Mesendoderm (in vitro differentiated cells): ENCODE measurements at regions not wholly inside any gene's neighbourhood (a gene's known extent, or its start where the extent isn't known, plus 50 kb on each side); places are given as distances from the start of the nearest gene placed in this dataset.
A peak's percentile ranks its signal among the peaks of the same experiment; 100 is the strongest.

Experiments
- DNase-seq: peaks from one replicate; pipeline ENCODE4 v3.0.0; 2013
- H2AK5ac ChIP-seq: 2 replicates; pipeline ENCODE4 v1.6.1; 2013; ENCODE audit warnings: low read length, inconsistent platforms
- H2BK120ac ChIP-seq: 2 replicates; pipeline ENCODE4 v1.6.1; 2013; ENCODE audit warnings: low read depth, mild to moderate bottlenecking, low read length, moderate library complexity, mixed read lengths
- H2BK15ac ChIP-seq: replicated peaks from 2 replicates; pipeline ENCODE4 v1.6.1; 2013; ENCODE audit warnings: low read depth, mild to moderate bottlenecking, moderate library complexity
- H2BK5ac ChIP-seq: 2 replicates; pipeline ENCODE4 v1.6.1; 2013; ENCODE audit warnings: low read length, inconsistent platforms
- H3K18ac ChIP-seq: 2 replicates; pipeline ENCODE4 v1.6.1; 2013; ENCODE audit warnings: mild to moderate bottlenecking, low read length, mixed read lengths
- H3K23ac ChIP-seq: one replicate; pipeline ENCODE4 v1.6.1; 2013; ENCODE audit warnings: low read length
- H3K27ac ChIP-seq: 2 replicates; pipeline ENCODE4 v1.5.1; 2013; ENCODE audit warnings: low read depth, mild to moderate bottlenecking, inconsistent platforms, low read length, moderate library complexity
- H3K27me3 ChIP-seq: 2 replicates; pipeline ENCODE4 v1.6.1; 2013; ENCODE audit warnings: low read length, control low read depth, mild to moderate bottlenecking, inconsistent platforms; ENCODE audit not compliant: insufficient read depth, poor library complexity
- H3K36me3 ChIP-seq: 2 replicates; pipeline ENCODE4 v1.6.1; 2013; ENCODE audit warnings: low read length, inconsistent platforms; ENCODE audit not compliant: control insufficient read depth, insufficient read depth
- H3K4ac ChIP-seq: one replicate; pipeline ENCODE4 v1.6.1; 2013; ENCODE audit warnings: low read depth, mild to moderate bottlenecking, low read length, moderate library complexity
- H3K4me1 ChIP-seq: 2 replicates; pipeline ENCODE4 v1.6.1; 2013; ENCODE audit warnings: low read depth, low read length, inconsistent platforms; ENCODE audit not compliant: control insufficient read depth
- H3K4me2 ChIP-seq: 2 replicates; pipeline ENCODE4 v1.6.1; 2013; ENCODE audit warnings: low read length
- H3K4me3 ChIP-seq: 2 replicates; pipeline ENCODE4 v1.5.1; 2013; ENCODE audit warnings: mild to moderate bottlenecking, low read length
- H3K56ac ChIP-seq: one replicate; pipeline ENCODE4 v1.6.1; 2013; ENCODE audit warnings: low read length
- H3K79me1 ChIP-seq: 2 replicates; pipeline ENCODE4 v1.6.1; 2013; ENCODE audit warnings: low read length, inconsistent platforms
- H3K79me2 ChIP-seq: 2 replicates; pipeline ENCODE4 v1.6.1; 2013; ENCODE audit warnings: mild to moderate bottlenecking, low read length; ENCODE audit not compliant: control insufficient read depth, insufficient read depth
- H3K9ac ChIP-seq: 2 replicates; pipeline ENCODE4 v1.6.1; 2013; ENCODE audit warnings: low read length, inconsistent platforms
- H4K5ac ChIP-seq: one replicate; pipeline ENCODE4 v1.6.1; 2013; ENCODE audit warnings: low read length
- H4K8ac ChIP-seq: one replicate; pipeline ENCODE4 v1.6.1; 2013; ENCODE audit warnings: low read depth, mild to moderate bottlenecking, control low read depth, low read length, moderate library complexity
- WGBS: extraction: QIAGEN DNeasy Blood & Tissue Kit; methylation state at CpG from one replicate; pipeline ENCODE4 v1.1.7; 2013; ENCODE audit warnings: low lambda C conversion rate, missing lambda C conversion rate; ENCODE audit not compliant: insufficient coverage; ENCODE audit errors: extremely low coverage; 5-methylcytosine and 5-hydroxymethylcytosine counted together

DNA sequence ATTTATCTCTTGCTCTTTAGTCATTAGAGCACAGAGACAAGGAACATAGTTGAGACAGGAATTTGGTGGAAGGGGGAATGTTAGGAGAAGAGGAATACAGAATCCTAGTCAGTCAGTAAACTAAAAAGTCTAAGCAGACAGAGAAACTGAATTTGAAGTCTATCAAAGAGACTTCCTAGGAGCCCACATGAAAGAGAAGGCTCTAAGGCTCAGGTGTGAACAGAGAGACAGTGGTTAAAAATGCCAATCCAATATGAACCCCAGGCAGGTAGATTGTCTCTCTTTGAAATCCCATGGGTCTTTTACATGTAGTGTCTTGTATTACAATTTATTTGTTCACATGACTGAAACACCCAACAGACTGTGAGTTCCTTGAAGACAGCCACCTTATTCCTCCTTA lies 77.8 kb upstream of the NFKB1 start:
- H3K4me2 ChIP-seq = no peak overlapping the region
- no peak overlapping the region for H3K27ac ChIP-seq
- no peak overlapping the region for H3K4me3 ChIP-seq
- H3K4me1 ChIP-seq = no peaks in the 10 kb centered on the region
- H3K18ac ChIP-seq = no peak overlapping the region
- H3K27me3 ChIP-seq = no peaks in the 10 kb centered on the region
- H3K36me3 ChIP-seq = no peaks in the 10 kb centered on the region
- no peak overlapping the region for H3K9ac ChIP-seq
- no peak overlapping the region for H3K56ac ChIP-seq
- H3K79me2 ChIP-seq = no peaks in the 10 kb centered on the region
- DNase-seq = no peak
- no peak overlapping the region for H2AK5ac ChIP-seq
- no peak overlapping the region for H4K8ac ChIP-seq
- no peak overlapping the region for H4K5ac ChIP-seq
- no peak overlapping the region for H3K23ac ChIP-seq
- no peak overlapping the region for H2BK15ac ChIP-seq
- no peak overlapping the region for H3K4ac ChIP-seq
- H3K79me1 ChIP-seq = no peaks in the 10 kb centered on the region
- H2BK5ac ChIP-seq = no peak overlapping the region
- no peak overlapping the region for H2BK120ac ChIP-seq

DNA sequence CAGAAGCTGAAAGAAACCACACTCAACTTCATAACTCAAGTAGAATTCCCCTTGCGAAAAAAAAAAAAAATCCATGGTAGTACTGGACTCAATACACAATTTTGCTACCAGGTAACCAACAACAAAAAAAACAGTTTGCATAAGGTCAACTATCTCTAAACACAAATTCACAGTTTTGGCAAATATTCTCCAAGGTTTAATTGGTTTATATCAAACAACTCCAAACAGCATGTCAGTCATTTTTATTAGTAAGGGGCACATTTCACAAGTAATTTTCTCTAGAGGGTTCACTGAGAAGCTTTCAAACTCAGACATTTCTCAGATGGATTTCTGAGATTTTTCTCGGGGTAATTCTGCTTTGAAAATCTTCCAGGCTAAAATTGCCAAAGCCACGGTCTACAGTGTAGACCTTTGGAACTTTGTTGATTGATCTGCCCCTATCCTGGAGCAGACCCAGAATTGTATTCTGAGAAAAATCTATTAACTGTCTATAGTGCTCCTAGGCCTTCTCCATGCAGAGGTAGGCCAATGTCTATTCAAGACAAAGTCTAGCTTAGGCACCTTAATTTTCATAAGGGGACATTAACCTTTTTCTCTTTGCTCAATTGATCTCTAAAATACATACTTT lies 73.7 kb upstream of the NFKB1 start:
- Histone ChIP-seq H3K9ac (no peak overlapping the region), H3K4me1 (peaks cover 3% of the 10 kb centered on the region), H2BK5ac (no peak overlapping the region), H3K27ac (no peak overlapping the region), H4K5ac (no peak overlapping the region), H3K23ac (no peak overlapping the region), H3K79me1 (no peaks in the 10 kb centered on the region), H2BK15ac (peak overlapping the region; percentile 85), H3K4ac (peak overlapping the region; percentile 70), H3K18ac (no peak overlapping the region), H3K4me3 (no peak overlapping the region), H3K27me3 (no peaks in the 10 kb centered on the region), H2AK5ac (no peak overlapping the region), H2BK120ac (peak overlapping the region; percentile 28), H3K56ac (no peak overlapping the region), H3K36me3 (no peaks in the 10 kb centered on the region), H4K8ac (no peak overlapping the region), H3K4me2 (no peak overlapping the region), H3K79me2 (no peaks in the 10 kb centered on the region)
- no peak for DNase-seq
- no CpG with 5 or more reads among the region's 3 CpGs for WGBS

DNA sequence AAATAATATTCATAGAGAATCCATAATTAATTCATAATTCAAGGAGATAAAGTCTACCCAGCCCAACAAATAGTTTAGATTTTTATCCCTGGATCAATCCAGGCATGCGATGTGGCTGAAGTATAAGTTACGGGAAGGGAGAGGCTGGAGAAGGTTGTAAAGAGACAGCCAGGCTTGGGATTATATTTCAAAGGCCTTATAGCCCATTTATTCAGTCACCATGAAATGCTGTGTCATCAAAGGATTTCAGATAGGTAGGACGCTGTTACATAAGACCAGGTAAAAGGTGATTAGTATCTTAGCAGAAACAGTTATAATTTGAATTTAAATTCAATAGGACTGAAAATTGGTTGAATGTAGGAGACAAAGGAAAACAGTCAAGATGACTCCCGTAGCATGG lies 73.0 kb upstream of the NFKB1 start:
- Histone ChIP-seq H3K4ac (no peak overlapping the region), H2BK5ac (no peak overlapping the region), H2BK15ac (peak overlapping the region; percentile 27), H3K18ac (no peak overlapping the region), H3K4me1 (peaks cover 3% of the 10 kb centered on the region), H3K56ac (no peak overlapping the region), H3K27me3 (no peaks in the 10 kb centered on the region), H4K5ac (no peak overlapping the region), H3K9ac (no peak overlapping the region), H3K79me2 (no peaks in the 10 kb centered on the region), H3K4me2 (no peak overlapping the region), H3K36me3 (no peaks in the 10 kb centered on the region), H3K27ac (no peak overlapping the region), H2AK5ac (no peak overlapping the region), H3K23ac (no peak overlapping the region), H3K4me3 (no peak overlapping the region), H3K79me1 (no peaks in the 10 kb centered on the region), H4K8ac (no peak overlapping the region), H2BK120ac (no peak overlapping the region)
- no CpG with 5 or more reads among the region's 4 CpGs for WGBS
- DNase-seq = no peak

DNA sequence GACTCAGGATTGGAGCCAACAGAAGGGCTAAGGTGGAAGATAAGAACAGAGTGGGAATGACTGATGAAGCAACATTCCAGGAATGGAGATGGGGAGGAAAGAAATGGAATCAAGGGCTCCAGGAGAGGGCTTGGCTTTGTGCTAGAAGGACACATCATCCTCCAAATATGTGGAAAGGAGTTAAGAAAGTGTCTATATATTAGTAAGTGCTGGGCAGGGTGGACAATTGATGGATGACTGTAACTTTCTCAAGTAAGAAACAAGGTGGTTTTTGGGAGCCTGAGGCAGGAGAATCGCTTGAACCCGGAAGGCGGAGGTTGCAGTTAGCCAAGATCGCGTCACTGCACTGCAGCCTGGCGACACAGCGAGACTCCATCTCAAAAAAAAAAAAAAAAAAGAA lies 71.6 kb upstream of the NFKB1 start:
- no CpG with 5 or more reads among the region's 7 CpGs for WGBS
- H3K79me2 ChIP-seq = no peaks in the 10 kb centered on the region

DNA sequence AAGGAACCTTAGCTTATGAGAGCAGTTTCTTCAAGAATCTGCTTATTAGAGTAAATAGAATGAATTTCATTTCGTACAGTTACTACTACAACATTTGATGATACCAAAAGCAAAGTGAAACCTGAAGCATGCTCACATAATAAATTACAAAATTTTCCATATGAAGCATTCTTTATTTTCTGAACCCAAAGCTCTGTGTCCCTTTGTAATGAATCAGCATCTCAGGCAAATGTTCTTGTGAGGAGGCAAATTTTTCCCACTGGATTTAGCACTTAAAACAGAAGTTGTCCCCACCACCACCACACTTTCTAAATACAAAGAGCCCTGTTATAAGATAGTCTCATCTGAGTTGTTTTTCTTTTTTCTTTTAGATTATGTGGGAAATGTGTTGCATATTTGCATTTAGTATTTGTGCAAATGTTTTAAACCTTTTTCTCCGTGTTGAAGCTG lies 70.7 kb upstream of the NFKB1 start:
- Histone ChIP-seq H4K8ac (no peak overlapping the region), H3K18ac (no peak overlapping the region), H3K27ac (no peak overlapping the region), H3K79me2 (no peaks in the 10 kb centered on the region), H3K4me1 (peaks cover 3% of the 10 kb centered on the region), H3K56ac (peak overlapping the region; percentile 58), H3K4me2 (no peak overlapping the region), H3K36me3 (no peaks in the 10 kb centered on the region), H3K23ac (no peak overlapping the region), H2BK120ac (no peak overlapping the region), H3K79me1 (no peaks in the 10 kb centered on the region), H2BK15ac (no peak overlapping the region), H2AK5ac (no peak overlapping the region), H3K27me3 (no peaks in the 10 kb centered on the region), H3K9ac (peak overlapping the region; percentile 57), H2BK5ac (no peak overlapping the region), H3K4me3 (no peak overlapping the region), H4K5ac (no peak overlapping the region), H3K4ac (no peak overlapping the region)
- DNase-seq = peak; percentile 40
- WGBS = no CpG with 5 or more reads among the region's 2 CpGs

More for the DNA sequence above, 71.6 kb upstream of the NFKB1 start:
- peak; percentile 75 for DNase-seq
- Histone ChIP-seq H3K27me3 (no peaks in the 10 kb centered on the region), H3K4ac (no peak overlapping the region), H2BK5ac (no peak overlapping the region), H3K9ac (no peak overlapping the region), H3K56ac (no peak overlapping the region), H3K36me3 (no peaks in the 10 kb centered on the region), H2AK5ac (no peak overlapping the region), H4K5ac (no peak overlapping the region), H3K4me1 (peaks cover 3% of the 10 kb centered on the region), H2BK15ac (no peak overlapping the region), H3K4me3 (no peak overlapping the region), H3K18ac (no peak overlapping the region), H2BK120ac (no peak overlapping the region), H4K8ac (no peak overlapping the region), H3K79me1 (no peaks in the 10 kb centered on the region), H3K4me2 (no peak overlapping the region), H3K27ac (no peak overlapping the region), H3K23ac (no peak overlapping the region)

DNA sequence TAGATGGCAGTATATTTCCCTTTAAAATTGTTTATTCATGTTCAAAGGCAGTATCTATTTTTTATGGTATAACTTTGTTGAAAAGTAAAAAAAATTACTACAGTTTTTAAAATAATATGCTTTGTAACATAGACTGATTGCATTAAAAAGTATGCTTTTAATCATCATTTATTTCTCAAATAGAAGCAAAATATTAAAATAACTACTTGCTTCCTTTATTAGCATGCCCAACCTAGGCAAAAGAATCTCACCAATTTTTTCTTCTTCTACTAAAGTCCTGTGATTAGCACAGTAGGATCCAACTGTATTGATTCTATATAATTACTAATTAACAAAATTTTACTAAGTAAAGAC lies 69.6 kb upstream of the NFKB1 start:
- Histone ChIP-seq H3K4me3 (no peak overlapping the region), H3K18ac (no peak overlapping the region), H3K27me3 (no peaks in the 10 kb centered on the region), H2AK5ac (no peak overlapping the region), H3K27ac (no peak overlapping the region), H3K79me1 (no peaks in the 10 kb centered on the region), H4K8ac (no peak overlapping the region), H3K9ac (no peak overlapping the region), H3K4ac (no peak overlapping the region), H3K4me2 (no peak overlapping the region), H2BK120ac (no peak overlapping the region), H2BK15ac (no peak overlapping the region), H3K79me2 (no peaks in the 10 kb centered on the region), H3K4me1 (peaks cover 3% of the 10 kb centered on the region), H2BK5ac (no peak overlapping the region), H4K5ac (no peak overlapping the region), H3K36me3 (no peaks in the 10 kb centered on the region), H3K23ac (no peak overlapping the region), H3K56ac (no peak overlapping the region)
- no peak for DNase-seq
